GM21737 (cell line): ENCODE measurements at regions not wholly inside any gene's neighbourhood (a gene's known extent, or its start where the extent isn't known, plus 50 kb on each side); places are given as distances from the start of the nearest gene placed in this dataset.

ENCODE experiments used
- ATAC-seq: cut with Tn5 transposase; IDR thresholded peaks from one replicate; pipeline ENCODE4 v1.9.1; 2021; ENCODE audit warnings: mild to moderate bottlenecking, moderate library complexity; ENCODE audit not compliant: unreplicated experiment

DNA sequence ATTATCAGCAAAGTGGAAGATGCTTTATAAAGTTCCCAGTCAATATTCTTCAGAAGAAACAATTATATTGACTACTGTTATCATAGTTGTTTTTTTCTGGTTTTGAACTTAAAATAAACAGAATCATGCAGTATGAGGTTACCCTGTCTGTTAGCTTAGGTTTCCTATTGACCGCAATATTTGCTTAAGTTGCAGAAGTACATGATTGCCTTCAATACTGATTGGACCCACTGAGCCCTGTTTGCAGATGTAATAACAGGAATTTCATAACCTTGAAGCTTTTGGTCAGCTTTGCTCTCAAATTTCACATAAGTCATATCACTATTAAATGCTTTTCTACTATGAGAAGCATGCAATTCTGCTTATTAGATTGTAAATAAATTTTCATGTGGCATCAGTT, 229.1 kb upstream of the FSTL5 start:
- ATAC-seq = no peak

- no peak for ATAC-seq
These were observed 202.3 kb upstream of the FSTL5 start for GRCh38 chr4:162366146-162366545.

GRCh38 chr4:162364651-162365050, 200.9 kb upstream of the FSTL5 start:
- no peak for ATAC-seq

DNA sequence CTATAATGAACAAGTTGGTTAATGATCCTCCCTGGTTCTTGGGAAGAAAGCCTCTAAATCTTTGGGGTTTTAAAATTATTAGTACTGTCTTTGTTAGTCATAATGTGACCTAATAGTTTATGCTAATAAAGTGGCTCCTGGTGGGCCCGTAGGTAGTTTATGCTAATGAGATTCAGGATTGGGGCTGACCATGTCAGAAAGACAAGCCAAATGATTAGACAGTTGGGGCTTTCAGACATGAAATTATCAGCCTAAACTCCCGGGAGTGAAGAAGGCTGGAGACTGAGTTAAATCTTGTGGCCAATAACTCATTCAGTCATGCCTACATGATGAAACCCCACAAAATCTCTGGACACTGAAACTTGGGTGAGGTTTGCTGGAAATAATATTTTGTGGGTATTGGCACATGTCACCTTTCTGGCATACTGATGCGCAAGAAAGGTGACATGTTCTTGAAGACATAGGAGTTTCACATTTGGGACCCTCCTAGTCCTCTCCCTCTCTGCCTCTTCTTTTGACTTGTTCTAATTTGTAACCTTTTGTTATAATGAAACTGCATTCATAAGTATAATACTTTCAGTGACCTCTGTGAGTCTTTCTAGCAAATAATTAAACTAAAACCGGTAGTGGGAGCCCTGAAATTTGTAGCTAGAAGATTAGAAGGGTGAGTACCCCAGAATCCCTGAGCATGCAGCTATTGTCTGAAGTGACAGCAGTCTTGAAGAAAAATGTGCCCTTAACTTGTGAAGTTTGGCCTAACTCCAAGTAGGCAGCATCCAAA, 196.8 kb upstream of the FSTL5 start:
- ATAC-seq = no peak

DNA sequence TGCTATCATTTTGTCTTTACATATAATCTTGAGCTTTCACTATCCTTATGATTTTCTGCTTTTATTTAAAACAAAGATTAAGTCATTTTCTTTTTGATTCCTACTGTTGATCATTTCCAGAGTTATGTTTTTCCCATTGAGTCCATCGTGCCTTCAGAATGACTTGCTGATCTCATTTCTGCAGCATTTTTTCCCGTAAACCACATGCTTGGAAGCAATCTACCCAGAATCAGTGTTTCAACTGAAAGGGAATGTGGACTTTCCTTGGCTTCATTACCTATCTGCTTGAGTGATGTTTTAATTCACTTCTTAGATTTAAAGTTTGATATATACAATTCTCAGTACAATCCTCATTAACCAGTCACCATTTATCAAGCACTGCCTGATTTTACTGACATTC, 192.4 kb upstream of the FSTL5 start:
- no peak for ATAC-seq

GRCh38 chr4:162352580-162353107, 188.8 kb upstream of the FSTL5 start:
- no peak for ATAC-seq

- no peak for ATAC-seq
These were observed 186.5 kb upstream of the FSTL5 start for GRCh38 chr4:162350331-162350730.

GRCh38 chr4:162349395-162349794, 185.6 kb upstream of the FSTL5 start:
- no peak for ATAC-seq

- no peak for ATAC-seq
These were observed 184.0 kb upstream of the FSTL5 start for GRCh38 chr4:162347842-162348213.

DNA sequence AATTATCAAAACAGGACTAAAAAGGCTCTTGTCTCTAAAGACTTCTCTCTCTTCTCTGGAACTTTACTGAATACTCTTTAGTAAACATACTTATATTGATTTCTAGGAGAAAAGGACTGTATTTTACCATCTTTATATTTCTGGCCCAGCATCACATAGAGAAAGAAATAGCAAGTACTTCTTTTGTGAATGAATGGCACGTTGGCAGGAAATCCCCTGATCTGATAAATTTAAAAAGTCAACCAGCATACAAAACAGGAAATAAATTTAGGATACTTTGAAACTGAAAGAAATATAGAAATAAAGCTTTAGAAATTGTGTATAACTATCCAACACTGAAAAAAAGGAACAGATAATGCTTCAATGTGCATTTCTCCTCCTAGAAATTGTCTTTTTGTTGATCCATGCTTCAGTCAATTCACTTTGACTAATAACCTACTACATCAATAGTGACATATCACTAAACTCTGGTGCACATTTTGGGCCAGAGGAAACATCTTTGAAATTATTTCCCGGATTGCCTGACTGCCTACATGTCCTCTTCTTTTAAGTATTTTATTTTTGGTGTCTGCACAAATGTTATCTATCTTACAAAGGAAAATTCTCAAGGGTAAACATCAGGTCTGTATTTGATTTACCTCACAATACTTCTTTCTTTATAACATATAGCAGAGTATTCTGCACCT, 183.5 kb upstream of the FSTL5 start:
- ATAC-seq = no peak

DNA sequence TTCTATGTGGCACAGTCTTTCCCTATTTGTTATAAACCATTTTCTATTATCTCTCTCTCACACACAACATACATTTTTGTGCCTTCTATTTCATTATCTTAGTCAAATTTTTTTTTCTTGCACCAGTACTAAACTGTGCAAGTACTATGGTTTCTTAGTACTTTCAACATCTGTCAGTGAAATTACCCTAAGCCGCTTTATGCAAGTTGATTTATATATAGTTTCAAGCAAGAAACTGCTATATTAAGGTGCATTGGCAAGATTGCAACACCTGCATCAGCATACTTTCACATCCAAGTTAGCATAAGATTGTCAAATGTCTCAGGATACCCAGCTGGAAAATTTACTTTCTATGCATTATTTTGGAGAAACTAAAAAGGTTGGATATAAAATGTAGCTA, 180.2 kb upstream of the FSTL5 start:
- ATAC-seq = no peak

- ATAC-seq = no peak
These were observed 177.7 kb upstream of the FSTL5 start for GRCh38 chr4:162341533-162341932.

- no peak for ATAC-seq
These were observed 160.1 kb upstream of the FSTL5 start for GRCh38 chr4:162323919-162324318.

DNA sequence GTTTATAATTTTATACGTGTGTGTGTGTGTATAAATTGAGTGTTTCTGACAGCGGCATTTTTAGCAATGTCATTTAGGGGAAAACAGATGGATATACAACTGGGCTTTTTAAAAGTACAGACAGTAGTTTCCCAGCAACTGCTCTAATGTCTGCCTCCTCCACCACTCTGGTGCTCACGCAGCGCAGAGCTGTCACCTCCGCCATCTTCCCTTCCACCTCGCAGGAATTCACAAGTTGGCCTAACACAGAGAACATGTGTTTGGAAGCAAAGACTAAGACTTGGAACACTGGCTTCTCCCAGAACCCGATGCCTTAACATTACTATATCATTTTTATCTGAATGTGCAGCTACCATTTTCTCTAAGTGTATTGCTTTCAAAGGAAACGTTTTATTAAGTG, 158.3 kb upstream of the FSTL5 start:
- no peak for ATAC-seq

- ATAC-seq = no peak
These were observed 122.0 kb upstream of the FSTL5 start for GRCh38 chr4:162285753-162286152.

DNA sequence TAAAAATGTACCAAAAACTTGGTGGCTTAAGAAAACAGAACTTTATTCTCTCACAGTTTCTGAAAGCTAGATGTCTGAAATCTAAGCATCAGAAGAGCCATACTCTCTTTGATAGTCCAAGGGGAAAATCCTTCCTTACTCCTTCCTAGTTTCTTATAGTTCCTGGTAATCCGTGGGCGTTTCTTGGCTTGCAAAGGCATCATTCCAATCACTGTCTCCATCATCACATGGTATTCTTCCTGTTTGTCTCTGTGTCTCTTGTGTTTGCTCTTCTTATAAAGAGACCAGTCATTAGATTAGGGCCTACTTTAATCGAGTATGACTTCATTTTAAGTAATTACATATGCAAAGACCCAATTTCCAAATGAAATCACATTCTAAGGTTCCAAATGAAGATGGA, 118.9 kb upstream of the FSTL5 start:
- no peak for ATAC-seq

- ATAC-seq = peak; percentile 75
These were observed 110.6 kb upstream of the FSTL5 start for GRCh38 chr4:162274354-162274753.

GRCh38 chr4:162272215-162272614, 108.4 kb upstream of the FSTL5 start:
- ATAC-seq = no peak

DNA sequence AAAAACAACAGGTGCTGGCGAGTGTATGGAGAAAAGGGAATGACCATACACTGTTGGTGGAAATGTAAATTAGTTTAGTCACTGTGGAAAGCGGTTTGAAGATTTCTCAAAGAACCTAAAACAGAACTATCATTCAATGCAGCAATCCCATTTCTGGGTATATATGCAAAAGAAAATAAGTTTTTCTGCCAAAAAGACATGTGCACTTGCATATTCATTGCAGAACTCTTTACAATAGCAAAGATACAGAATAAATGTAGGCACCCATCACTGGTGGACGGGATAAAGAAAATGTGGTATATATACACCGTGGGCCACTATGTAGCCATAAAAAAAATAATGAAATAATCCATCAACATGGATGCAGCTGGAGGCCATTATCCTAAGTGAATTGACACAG, 105.1 kb upstream of the FSTL5 start:
- ATAC-seq = no peak

DNA sequence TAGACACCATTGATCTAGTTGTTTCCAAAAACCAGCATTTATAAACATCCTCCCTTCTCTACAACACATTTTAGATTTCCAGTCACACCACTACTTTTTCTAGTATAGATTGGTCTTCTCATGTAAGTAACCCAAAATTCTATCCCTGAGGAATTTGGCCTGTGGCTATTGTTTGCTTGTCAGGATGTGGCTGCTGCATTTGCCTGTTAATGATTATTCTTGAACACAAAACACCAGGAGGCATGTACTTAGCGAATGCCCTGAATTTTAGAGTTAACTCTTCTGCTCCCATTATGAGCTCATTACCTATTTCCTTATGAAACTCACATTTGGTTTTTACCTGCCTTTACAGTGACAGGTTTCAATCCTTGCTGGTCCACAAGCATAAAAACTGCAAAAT, 102.0 kb upstream of the FSTL5 start:
- ATAC-seq = no peak

DNA sequence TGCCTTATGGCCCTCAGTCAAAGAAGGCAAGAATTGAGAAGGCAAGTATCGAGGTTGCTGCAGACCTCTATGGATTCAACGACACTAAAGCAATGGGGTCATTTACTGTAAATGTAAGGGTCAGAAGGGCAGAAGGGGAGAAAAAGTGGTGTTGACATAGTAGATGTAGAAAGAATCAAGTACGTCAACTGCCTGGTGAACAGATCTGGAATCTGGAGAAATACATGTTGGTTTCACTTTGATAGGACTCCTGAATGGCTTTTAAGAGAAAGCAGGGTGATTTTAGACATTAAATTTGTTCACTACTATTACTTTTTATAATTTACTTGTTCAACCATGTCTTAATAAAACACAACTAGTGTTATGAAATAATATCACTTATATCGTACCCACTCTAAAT, 81.3 kb upstream of the FSTL5 start:
- no peak for ATAC-seq

DNA sequence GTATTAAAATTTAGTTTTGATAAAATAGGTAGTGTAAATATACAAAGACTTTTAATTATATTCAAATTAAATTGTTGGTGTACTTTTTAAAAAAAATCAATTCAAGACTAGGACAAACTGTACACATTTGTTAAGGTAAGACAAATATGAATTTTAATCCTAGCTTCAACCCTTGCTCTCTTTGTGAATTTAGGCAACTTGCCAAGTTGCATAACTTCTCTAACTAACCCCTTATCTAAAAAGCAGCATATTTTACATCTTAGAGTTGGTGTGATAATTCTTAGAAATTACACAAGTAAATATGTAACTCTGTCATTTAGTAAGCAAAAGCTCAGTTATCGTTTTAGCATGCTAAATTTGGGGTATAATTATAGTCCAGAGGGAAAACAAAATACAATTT, 78.1 kb upstream of the FSTL5 start:
- no peak for ATAC-seq
